NB4 (cell line): ENCODE measurements at regions not wholly inside any gene's neighbourhood (a gene's known extent, or its start where the extent isn't known, plus 50 kb on each side); places are given as distances from the start of the nearest gene placed in this dataset.
"Not testable (repeated sequence)": the region's sequence is repeated elsewhere in the genome, so short reads cannot be mapped to it uniquely, and the experiment has no call there.

Experiments
- DNase-seq: peaks from one replicate; pipeline ENCODE4 v3.0.0; 2010; ENCODE audit warnings: low read depth
- H3K4me3 ChIP-seq: one replicate; pipeline ENCODE4 v1.5.1; 2011; ENCODE audit warnings: mild to moderate bottlenecking, low read depth, low read length, moderate library complexity
- CTCF ChIP-seq: IDR thresholded peaks from one replicate; pipeline ENCODE4 v1.5.1; 2012; ENCODE audit warnings: low read depth, low read length
- MAX ChIP-seq: IDR thresholded peaks from 2 replicates; pipeline ENCODE4 v1.6.1; 2011; ENCODE audit warnings: low read depth, low read length
- MYC ChIP-seq: IDR thresholded peaks from 2 replicates; pipeline ENCODE4 v1.6.1; 2011; ENCODE audit warnings: low read depth, low read length
- POLR2A ChIP-seq: IDR thresholded peaks from 2 replicates; pipeline ENCODE4 v1.6.1; 2011; ENCODE audit warnings: mild to moderate bottlenecking; ENCODE audit not compliant: insufficient read length; ENCODE audit errors: extremely low read depth

GRCh38 chr11:15845261-15845660 lies 511.1 kb downstream of the SOX6 start:
- no peak for DNase-seq
- no peak overlapping the region for H3K4me3 ChIP-seq
- no peak for TF ChIP-seq MAX
- TF ChIP-seq POLR2A: no peak
- no peak for TF ChIP-seq MYC

GRCh38 chr11:15848631-15849168 lies 507.6 kb downstream of the SOX6 start:
- no peak overlapping the region for H3K4me3 ChIP-seq
- DNase-seq: no peak
- TF ChIP-seq POLR2A (no peak), CTCF (no peak), MYC (no peak), MAX (no peak)

GRCh38 chr11:15849257-15849656 lies 507.1 kb downstream of the SOX6 start:
- H3K4me3 ChIP-seq: no peak overlapping the region
- TF ChIP-seq CTCF: no peak
- TF ChIP-seq MYC: no peak
- no peak for TF ChIP-seq MAX
- TF ChIP-seq POLR2A: no peak
- DNase-seq: no peak

- not testable (repeated sequence) for DNase-seq
These were observed 506.0 kb downstream of the SOX6 start for GRCh38 chr11:15850335-15850734.

GRCh38 chr11:15851051-15851498 lies 505.3 kb downstream of the SOX6 start:
- DNase-seq: no peak
- TF ChIP-seq CTCF: no peak
- TF ChIP-seq MAX: no peak
- TF ChIP-seq POLR2A: no peak
- TF ChIP-seq MYC: no peak

More at GRCh38 chr11:15850335-15850734, 506.0 kb downstream of the SOX6 start:
- not testable (repeated sequence) for H3K4me3 ChIP-seq

GRCh38 chr11:15852179-15852578 lies 504.2 kb downstream of the SOX6 start:
- peak; percentile 14 for DNase-seq
- TF ChIP-seq CTCF (peak; percentile 37), MYC (no peak)
- H3K4me3 ChIP-seq: no peak overlapping the region

More at GRCh38 chr11:15851051-15851498, 505.3 kb downstream of the SOX6 start:
- no peak overlapping the region for H3K4me3 ChIP-seq

- H3K4me3 ChIP-seq: no peak overlapping the region
- no peak for DNase-seq
- no peak for TF ChIP-seq MAX
- no peak for TF ChIP-seq POLR2A
- no peak for TF ChIP-seq MYC
- no peak for TF ChIP-seq CTCF
These were observed 502.1 kb downstream of the SOX6 start for GRCh38 chr11:15854245-15854644.
